SK-N-SH treated with all-trans-retinoic acid at 6 μM for 48 hours (cell line): ENCODE measurements at regions not wholly inside any gene's neighbourhood (a gene's known extent, or its start where the extent isn't known, plus 50 kb on each side); places are given as distances from the start of the nearest gene placed in this dataset.

Source experiments
- ATAC-seq: fragments of 200-7000 bp; cut with Tn5 transposase; 3 replicates; pipeline ENCODE4 v1.9.1; 2020; ENCODE audit warnings: mild to moderate bottlenecking, moderate library complexity
- ARNTL ChIP-seq: fragments of 450-650 bp; formaldehyde crosslinking; IDR thresholded peaks from 2 replicates; pipeline ENCODE4 v1.5.0; 2020; ENCODE audit warnings: low read depth, mild to moderate bottlenecking, moderate library complexity, borderline replicate concordance
- BACH2 ChIP-seq: fragments of 250-450 bp; sonication (Bioruptor Pico); IDR thresholded peaks from 2 replicates; pipeline ENCODE4 v1.9.0; 2021; ENCODE audit warnings: mild to moderate bottlenecking, borderline replicate concordance
- CSDC2 ChIP-seq: fragments of 250-450 bp; sonication (Bioruptor Pico); IDR thresholded peaks from 2 replicates; pipeline ENCODE4 v1.5.0; 2020; ENCODE audit warnings: mild to moderate bottlenecking, moderate library complexity
- ESRRG ChIP-seq: fragments of 250-450 bp; sonication (Bioruptor Pico); IDR thresholded peaks from 2 replicates; pipeline ENCODE4 v1.6.1; 2021; ENCODE audit warnings: mild to moderate bottlenecking
- GLIS3 ChIP-seq: fragments of 250-450 bp; sonication (Bioruptor Pico); IDR thresholded peaks from 2 replicates; pipeline ENCODE4 v1.5.0; 2020; ENCODE audit warnings: mild to moderate bottlenecking, moderate library complexity
- ISL1 ChIP-seq: fragments of 250-450 bp; sonication (Bioruptor Pico); IDR thresholded peaks from 2 replicates; pipeline ENCODE4 v2.1.2; 2022; ENCODE audit warnings: mild to moderate bottlenecking, moderate library complexity
- OSR1 ChIP-seq: fragments of 250-450 bp; sonication (Bioruptor Pico); IDR thresholded peaks from 2 replicates; pipeline ENCODE4 v1.8.0; 2022; ENCODE audit warnings: moderate library complexity, mild to moderate bottlenecking, inconsistent platforms
- PPARA ChIP-seq: fragments of 250-450 bp; sonication (Bioruptor Pico); IDR thresholded peaks from 2 replicates; pipeline ENCODE4 v1.5.0; 2020; ENCODE audit warnings: mild to moderate bottlenecking, borderline replicate concordance
- RARB ChIP-seq: fragments of 250-450 bp; sonication (Bioruptor Pico); IDR thresholded peaks from 2 replicates; pipeline ENCODE4 v1.8.0; 2021; ENCODE audit warnings: mild to moderate bottlenecking, moderate library complexity
- SNAI2 ChIP-seq: fragments of 250-450 bp; sonication (Bioruptor Pico); IDR thresholded peaks from 2 replicates; pipeline ENCODE4 v1.5.0; 2020; ENCODE audit warnings: mild to moderate bottlenecking, moderate library complexity
- TCF4 ChIP-seq: fragments of 250-450 bp; sonication (Bioruptor Pico); IDR thresholded peaks from 2 replicates; pipeline ENCODE4 v1.8.0; 2021; ENCODE audit warnings: mild to moderate bottlenecking, moderate library complexity, borderline replicate concordance
- TOX ChIP-seq: fragments of 250-450 bp; sonication (Bioruptor Pico); IDR thresholded peaks from 2 replicates; pipeline ENCODE4 v1.8.0; 2021; ENCODE audit warnings: mild to moderate bottlenecking, moderate library complexity, borderline replicate concordance
- ZC3H10 ChIP-seq: fragments of 250-450 bp; sonication (Bioruptor Pico); IDR thresholded peaks from 2 replicates; pipeline ENCODE4 v1.5.1; 2021; ENCODE audit warnings: mild to moderate bottlenecking, moderate library complexity
- ZFP3 ChIP-seq: fragments of 250-450 bp; sonication (Bioruptor Pico); IDR thresholded peaks from 2 replicates; pipeline ENCODE4 v1.5.0; 2020; ENCODE audit warnings: mild to moderate bottlenecking, moderate library complexity
- ZFP30 ChIP-seq: fragments of 450-650 bp; formaldehyde crosslinking; IDR thresholded peaks from 2 replicates; pipeline ENCODE4 v1.5.0; 2022; ENCODE audit warnings: mild to moderate bottlenecking, moderate library complexity
- ZNF565 ChIP-seq: fragments of 450-650 bp; formaldehyde crosslinking; conservative IDR thresholded peaks from 2 replicates; pipeline ENCODE4 v1.5.0; 2020; ENCODE audit warnings: low read depth, mild to moderate bottlenecking, moderate library complexity
- ZNF70 ChIP-seq: fragments of 450-650 bp; formaldehyde crosslinking; IDR thresholded peaks from 2 replicates; pipeline ENCODE4 v1.5.0; 2020; ENCODE audit warnings: mild to moderate bottlenecking, moderate library complexity
- ZNF8 ChIP-seq: fragments of 450-650 bp; formaldehyde crosslinking; IDR thresholded peaks from 2 replicates; pipeline ENCODE4 v1.5.0; 2020; ENCODE audit warnings: mild to moderate bottlenecking, moderate library complexity
- TF ChIP-seq, protein P1 (sequence below): fragments of 250-450 bp; sonication (Bioruptor Pico); IDR thresholded peaks from 2 replicates; pipeline ENCODE4 v1.8.0; 2021; ENCODE audit warnings: low read depth, mild to moderate bottlenecking, moderate library complexity, borderline replicate concordance
- TF ChIP-seq, protein P2 (sequence below): fragments of 250-450 bp; sonication (Bioruptor Pico); IDR thresholded peaks from 2 replicates; pipeline ENCODE4 v1.5.1; 2020; ENCODE audit warnings: low read depth, mild to moderate bottlenecking, moderate library complexity
- TF ChIP-seq, protein P3 (sequence below): fragments of 250-450 bp; sonication (Bioruptor Pico); IDR thresholded peaks from 2 replicates; pipeline ENCODE4 v1.5.1; 2021; ENCODE audit warnings: mild to moderate bottlenecking, moderate library complexity
- TF ChIP-seq, protein P4 (sequence below): fragments of 250-450 bp; sonication (Bioruptor Pico); IDR thresholded peaks from 2 replicates; pipeline ENCODE4 v1.8.0; 2020; ENCODE audit warnings: mild to moderate bottlenecking, moderate library complexity, borderline replicate concordance
- TF ChIP-seq, protein P5 (sequence below): fragments of 250-450 bp; sonication (Bioruptor Pico); IDR thresholded peaks from 2 replicates; pipeline ENCODE4 v1.5.0; 2020; ENCODE audit warnings: mild to moderate bottlenecking, moderate library complexity

DNA sequence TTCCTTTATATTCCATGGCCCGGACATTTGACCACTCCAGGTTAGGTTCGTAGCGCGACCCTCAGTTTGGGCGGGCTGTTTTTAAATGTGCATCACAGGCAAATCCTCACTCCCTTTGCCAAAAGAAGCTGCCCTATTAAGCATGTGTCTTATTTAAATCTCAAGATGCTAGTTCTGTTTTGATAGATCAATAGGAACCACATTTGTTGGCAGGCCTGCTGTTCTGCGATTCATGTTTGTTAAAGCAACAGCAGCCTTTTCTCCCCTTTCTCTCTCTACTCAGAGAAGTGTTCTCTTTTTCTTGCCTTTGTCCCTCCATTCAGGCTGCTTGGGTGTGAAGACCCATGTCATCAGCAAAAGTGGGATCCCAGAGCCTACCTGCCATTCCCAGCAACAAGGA, 212.0 kb upstream of the SSTR4 start:
- no peak for TF ChIP-seq ZFP3 (CRISPR knock-in tag)
- TF ChIP-seq, protein P1, sequence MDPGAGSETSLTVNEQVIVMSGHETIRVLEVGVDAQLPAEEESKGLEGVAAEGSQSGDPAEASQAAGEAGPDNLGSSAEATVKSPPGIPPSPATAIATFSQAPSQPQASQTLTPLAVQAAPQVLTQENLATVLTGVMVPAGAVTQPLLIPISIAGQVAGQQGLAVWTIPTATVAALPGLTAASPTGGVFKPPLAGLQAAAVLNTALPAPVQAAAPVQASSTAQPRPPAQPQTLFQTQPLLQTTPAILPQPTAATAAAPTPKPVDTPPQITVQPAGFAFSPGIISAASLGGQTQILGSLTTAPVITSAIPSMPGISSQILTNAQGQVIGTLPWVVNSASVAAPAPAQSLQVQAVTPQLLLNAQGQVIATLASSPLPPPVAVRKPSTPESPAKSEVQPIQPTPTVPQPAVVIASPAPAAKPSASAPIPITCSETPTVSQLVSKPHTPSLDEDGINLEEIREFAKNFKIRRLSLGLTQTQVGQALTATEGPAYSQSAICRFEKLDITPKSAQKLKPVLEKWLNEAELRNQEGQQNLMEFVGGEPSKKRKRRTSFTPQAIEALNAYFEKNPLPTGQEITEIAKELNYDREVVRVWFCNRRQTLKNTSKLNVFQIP (CRISPR knock-in tag) = no peak
- no peak for TF ChIP-seq ISL1 (CRISPR knock-in tag)
- no peak for TF ChIP-seq ZC3H10 (CRISPR knock-in tag)
- TF ChIP-seq GLIS3 (CRISPR knock-in tag) = no peak
- TF ChIP-seq ZNF8 = no peak
- no peak for TF ChIP-seq BACH2 (CRISPR knock-in tag)
- TF ChIP-seq SNAI2 = no peak
- no peak for TF ChIP-seq TCF4 (CRISPR knock-in tag)
- no peak for TF ChIP-seq TOX (CRISPR knock-in tag)
- TF ChIP-seq PPARA (CRISPR knock-in tag) = no peak
- TF ChIP-seq, protein P2, sequence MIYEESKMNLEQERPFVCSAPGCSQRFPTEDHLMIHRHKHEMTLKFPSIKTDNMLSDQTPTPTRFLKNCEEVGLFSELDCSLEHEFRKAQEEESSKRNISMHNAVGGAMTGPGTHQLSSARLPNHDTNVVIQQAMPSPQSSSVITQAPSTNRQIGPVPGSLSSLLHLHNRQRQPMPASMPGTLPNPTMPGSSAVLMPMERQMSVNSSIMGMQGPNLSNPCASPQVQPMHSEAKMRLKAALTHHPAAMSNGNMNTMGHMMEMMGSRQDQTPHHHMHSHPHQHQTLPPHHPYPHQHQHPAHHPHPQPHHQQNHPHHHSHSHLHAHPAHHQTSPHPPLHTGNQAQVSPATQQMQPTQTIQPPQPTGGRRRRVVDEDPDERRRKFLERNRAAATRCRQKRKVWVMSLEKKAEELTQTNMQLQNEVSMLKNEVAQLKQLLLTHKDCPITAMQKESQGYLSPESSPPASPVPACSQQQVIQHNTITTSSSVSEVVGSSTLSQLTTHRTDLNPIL (CRISPR knock-in tag) = no peak
- TF ChIP-seq ARNTL (CRISPR knock-in tag) = no peak
- TF ChIP-seq, protein P3, sequence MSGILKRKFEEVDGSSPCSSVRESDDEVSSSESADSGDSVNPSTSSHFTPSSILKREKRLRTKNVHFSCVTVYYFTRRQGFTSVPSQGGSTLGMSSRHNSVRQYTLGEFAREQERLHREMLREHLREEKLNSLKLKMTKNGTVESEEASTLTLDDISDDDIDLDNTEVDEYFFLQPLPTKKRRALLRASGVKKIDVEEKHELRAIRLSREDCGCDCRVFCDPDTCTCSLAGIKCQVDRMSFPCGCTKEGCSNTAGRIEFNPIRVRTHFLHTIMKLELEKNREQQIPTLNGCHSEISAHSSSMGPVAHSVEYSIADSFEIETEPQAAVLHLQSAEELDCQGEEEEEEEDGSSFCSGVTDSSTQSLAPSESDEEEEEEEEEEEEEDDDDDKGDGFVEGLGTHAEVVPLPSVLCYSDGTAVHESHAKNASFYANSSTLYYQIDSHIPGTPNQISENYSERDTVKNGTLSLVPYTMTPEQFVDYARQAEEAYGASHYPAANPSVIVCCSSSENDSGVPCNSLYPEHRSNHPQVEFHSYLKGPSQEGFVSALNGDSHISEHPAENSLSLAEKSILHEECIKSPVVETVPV (CRISPR knock-in tag) = no peak
- TF ChIP-seq ESRRG (CRISPR knock-in tag) = no peak
- no peak for TF ChIP-seq OSR1 (CRISPR knock-in tag)
- TF ChIP-seq ZNF565 (CRISPR knock-in tag) = no peak
- TF ChIP-seq, protein P4, sequence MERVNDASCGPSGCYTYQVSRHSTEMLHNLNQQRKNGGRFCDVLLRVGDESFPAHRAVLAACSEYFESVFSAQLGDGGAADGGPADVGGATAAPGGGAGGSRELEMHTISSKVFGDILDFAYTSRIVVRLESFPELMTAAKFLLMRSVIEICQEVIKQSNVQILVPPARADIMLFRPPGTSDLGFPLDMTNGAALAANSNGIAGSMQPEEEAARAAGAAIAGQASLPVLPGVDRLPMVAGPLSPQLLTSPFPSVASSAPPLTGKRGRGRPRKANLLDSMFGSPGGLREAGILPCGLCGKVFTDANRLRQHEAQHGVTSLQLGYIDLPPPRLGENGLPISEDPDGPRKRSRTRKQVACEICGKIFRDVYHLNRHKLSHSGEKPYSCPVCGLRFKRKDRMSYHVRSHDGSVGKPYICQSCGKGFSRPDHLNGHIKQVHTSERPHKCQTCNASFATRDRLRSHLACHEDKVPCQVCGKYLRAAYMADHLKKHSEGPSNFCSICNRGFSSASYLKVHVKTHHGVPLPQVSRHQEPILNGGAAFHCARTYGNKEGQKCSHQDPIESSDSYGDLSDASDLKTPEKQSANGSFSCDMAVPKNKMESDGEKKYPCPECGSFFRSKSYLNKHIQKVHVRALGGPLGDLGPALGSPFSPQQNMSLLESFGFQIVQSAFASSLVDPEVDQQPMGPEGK (CRISPR knock-in tag) = no peak
- no peak for ATAC-seq

DNA sequence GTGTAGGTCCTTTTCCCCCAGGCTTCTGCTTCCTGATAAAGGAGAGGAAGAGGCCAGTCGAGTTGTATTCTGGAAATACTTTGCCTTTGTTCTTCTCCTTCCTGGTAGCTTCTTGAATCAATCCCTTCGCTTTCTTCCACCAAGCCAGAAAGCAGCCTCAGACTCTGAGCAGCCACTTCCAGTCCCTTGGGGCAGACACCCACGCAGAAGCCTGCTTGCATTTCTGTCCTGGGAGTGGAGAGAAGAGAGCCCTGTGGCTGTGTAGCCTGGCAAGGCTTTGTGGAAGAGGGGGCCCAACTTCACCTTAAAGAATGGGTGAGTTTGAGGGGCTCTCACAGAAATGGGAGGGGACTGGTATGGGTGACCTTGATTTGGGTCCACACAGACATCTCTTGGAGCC, 211.0 kb upstream of the SSTR4 start:
- TF ChIP-seq OSR1 (CRISPR knock-in tag) (no peak), ZNF8 (no peak), TOX (CRISPR knock-in tag) (no peak), ZNF70 (CRISPR knock-in tag) (no peak), ZNF565 (CRISPR knock-in tag) (no peak), ISL1 (CRISPR knock-in tag) (no peak), ZFP30 (CRISPR knock-in tag) (no peak), PPARA (CRISPR knock-in tag) (no peak), GLIS3 (CRISPR knock-in tag) (no peak), CSDC2 (no peak), RARB (CRISPR knock-in tag) (no peak), ZC3H10 (CRISPR knock-in tag) (no peak), BACH2 (CRISPR knock-in tag) (no peak), ZFP3 (CRISPR knock-in tag) (no peak)
- TF ChIP-seq, protein P3 (CRISPR knock-in tag) = no peak
- TF ChIP-seq, protein P5, sequence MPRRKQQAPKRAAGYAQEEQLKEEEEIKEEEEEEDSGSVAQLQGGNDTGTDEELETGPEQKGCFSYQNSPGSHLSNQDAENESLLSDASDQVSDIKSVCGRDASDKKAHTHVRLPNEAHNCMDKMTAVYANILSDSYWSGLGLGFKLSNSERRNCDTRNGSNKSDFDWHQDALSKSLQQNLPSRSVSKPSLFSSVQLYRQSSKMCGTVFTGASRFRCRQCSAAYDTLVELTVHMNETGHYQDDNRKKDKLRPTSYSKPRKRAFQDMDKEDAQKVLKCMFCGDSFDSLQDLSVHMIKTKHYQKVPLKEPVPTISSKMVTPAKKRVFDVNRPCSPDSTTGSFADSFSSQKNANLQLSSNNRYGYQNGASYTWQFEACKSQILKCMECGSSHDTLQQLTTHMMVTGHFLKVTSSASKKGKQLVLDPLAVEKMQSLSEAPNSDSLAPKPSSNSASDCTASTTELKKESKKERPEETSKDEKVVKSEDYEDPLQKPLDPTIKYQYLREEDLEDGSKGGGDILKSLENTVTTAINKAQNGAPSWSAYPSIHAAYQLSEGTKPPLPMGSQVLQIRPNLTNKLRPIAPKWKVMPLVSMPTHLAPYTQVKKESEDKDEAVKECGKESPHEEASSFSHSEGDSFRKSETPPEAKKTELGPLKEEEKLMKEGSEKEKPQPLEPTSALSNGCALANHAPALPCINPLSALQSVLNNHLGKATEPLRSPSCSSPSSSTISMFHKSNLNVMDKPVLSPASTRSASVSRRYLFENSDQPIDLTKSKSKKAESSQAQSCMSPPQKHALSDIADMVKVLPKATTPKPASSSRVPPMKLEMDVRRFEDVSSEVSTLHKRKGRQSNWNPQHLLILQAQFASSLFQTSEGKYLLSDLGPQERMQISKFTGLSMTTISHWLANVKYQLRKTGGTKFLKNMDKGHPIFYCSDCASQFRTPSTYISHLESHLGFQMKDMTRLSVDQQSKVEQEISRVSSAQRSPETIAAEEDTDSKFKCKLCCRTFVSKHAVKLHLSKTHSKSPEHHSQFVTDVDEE (CRISPR knock-in tag) = no peak
- TF ChIP-seq, protein P4 (CRISPR knock-in tag) = no peak
- TF ChIP-seq, protein P2 (CRISPR knock-in tag) = no peak
- TF ChIP-seq, protein P1 (CRISPR knock-in tag) = no peak
- no peak for ATAC-seq
